HG03060 (cell line): ENCODE measurements at regions not wholly inside any gene's neighbourhood (a gene's known extent, or its start where the extent isn't known, plus 50 kb on each side); places are given as distances from the start of the nearest gene placed in this dataset.
"Not testable (repeated sequence)": the region's sequence is repeated elsewhere in the genome, so short reads cannot be mapped to it uniquely, and the experiment has no call there.

ENCODE experiments used
- ATAC-seq: cut with Tn5 transposase; IDR thresholded peaks from one replicate; pipeline ENCODE4 v1.9.1; 2021; ENCODE audit warnings: low read depth, moderate number of reproducible peaks; ENCODE audit not compliant: unreplicated experiment

- no peak for ATAC-seq
These were observed 216.3 kb upstream of the SHH start for GRCh38 chr7:156028521-156028920.

- no peak for ATAC-seq
These were observed 215.6 kb upstream of the SHH start for GRCh38 chr7:156027821-156028220.

- no peak for ATAC-seq
These were observed 214.3 kb upstream of the SHH start for GRCh38 chr7:156026603-156027002.

GRCh38 chr7:156026076-156026600 lies 213.9 kb upstream of the SHH start:
- no peak for ATAC-seq

- no peak for ATAC-seq
These were observed 213.4 kb upstream of the SHH start for GRCh38 chr7:156025675-156026074.

GRCh38 chr7:156024201-156024600 lies 211.9 kb upstream of the SHH start:
- ATAC-seq: no peak

- ATAC-seq: no peak
These were observed 210.5 kb upstream of the SHH start for GRCh38 chr7:156022483-156023459.

GRCh38 chr7:156021471-156021870 lies 209.2 kb upstream of the SHH start:
- no peak for ATAC-seq

GRCh38 chr7:156020566-156020965 lies 208.3 kb upstream of the SHH start:
- ATAC-seq: no peak

- no peak for ATAC-seq
These were observed 207.7 kb upstream of the SHH start for GRCh38 chr7:156019776-156020565.

- no peak for ATAC-seq
These were observed 207.0 kb upstream of the SHH start for GRCh38 chr7:156019308-156019707.

GRCh38 chr7:156017916-156018700 lies 205.8 kb upstream of the SHH start:
- ATAC-seq: no peak

- no peak for ATAC-seq
These were observed 205.2 kb upstream of the SHH start for GRCh38 chr7:156017431-156017830.

GRCh38 chr7:156015237-156016020 lies 203.2 kb upstream of the SHH start:
- no peak for ATAC-seq

GRCh38 chr7:156014808-156015207 lies 202.5 kb upstream of the SHH start:
- no peak for ATAC-seq

- ATAC-seq: no peak
These were observed 201.9 kb upstream of the SHH start for GRCh38 chr7:156014201-156014600.

- ATAC-seq: no peak
These were observed 200.1 kb upstream of the SHH start for GRCh38 chr7:156012412-156012811.

GRCh38 chr7:156009569-156009968 lies 197.3 kb upstream of the SHH start:
- no peak for ATAC-seq

GRCh38 chr7:156006876-156007275 lies 194.6 kb upstream of the SHH start:
- ATAC-seq: not testable (repeated sequence)

- ATAC-seq: no peak
These were observed 193.8 kb upstream of the SHH start for GRCh38 chr7:156006024-156006423.
